ENCODE measurements at regions not wholly inside any gene's neighbourhood (a gene's known extent, or its start where the extent isn't known, plus 50 kb on each side); places are given as distances from the start of the nearest gene placed in this dataset.

GRCh38 chr2:151048331-151049054, 213.2 kb downstream of the RBM43 start:
- ATAC-seq (no peak), DNase-seq (ENCODE audit: low spot score) (no peak)
- intact Hi-C loops (cut with DNase I) = no loop called here

DNA sequence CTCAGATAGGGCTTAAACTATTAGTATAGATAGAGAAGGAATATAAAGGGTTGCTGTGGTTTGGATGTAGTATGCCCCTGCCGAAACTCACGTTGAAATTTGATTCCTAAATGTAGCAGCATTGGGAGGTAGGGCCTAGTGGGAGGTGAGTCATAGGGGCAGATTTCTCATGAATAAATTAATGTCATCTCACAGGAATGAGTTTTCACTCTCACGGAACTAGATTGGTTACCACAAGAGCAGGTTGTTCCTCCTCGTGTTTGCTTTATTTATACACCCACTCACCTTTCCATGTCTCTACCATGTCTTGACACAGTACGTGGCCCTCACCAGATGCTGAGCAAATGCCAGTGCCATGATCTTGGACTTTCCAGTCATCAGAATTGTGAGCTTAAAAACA, 218.2 kb downstream of the RBM43 start:
- ATAC-seq (no peak), DNase-seq (ENCODE audit: low spot score) (no peak)
- intact Hi-C loops (cut with DNase I) = no loop called here

DNA sequence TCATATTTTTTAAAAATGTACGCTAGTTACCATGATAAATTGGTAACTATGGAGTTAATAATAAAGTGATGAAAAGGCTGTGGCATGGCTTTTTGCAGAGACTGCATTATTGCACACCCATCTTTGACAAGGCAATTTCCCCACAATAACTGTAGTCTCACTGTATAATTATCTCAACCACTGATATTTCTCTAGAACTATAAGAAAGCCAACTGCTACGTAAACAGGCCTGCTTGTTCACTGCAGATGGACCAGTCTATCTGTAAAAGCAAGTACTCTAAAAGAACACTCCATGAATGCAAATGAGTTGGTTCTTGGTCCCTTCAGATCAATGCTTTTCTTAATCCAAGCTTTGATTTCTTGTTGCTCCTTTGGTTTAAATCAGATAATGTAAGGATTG, 218.7 kb downstream of the RBM43 start:
- intact Hi-C loops (cut with DNase I) = no loop called here
- DNase-seq (ENCODE audit: low spot score) (no peak), ATAC-seq (no peak)

DNA sequence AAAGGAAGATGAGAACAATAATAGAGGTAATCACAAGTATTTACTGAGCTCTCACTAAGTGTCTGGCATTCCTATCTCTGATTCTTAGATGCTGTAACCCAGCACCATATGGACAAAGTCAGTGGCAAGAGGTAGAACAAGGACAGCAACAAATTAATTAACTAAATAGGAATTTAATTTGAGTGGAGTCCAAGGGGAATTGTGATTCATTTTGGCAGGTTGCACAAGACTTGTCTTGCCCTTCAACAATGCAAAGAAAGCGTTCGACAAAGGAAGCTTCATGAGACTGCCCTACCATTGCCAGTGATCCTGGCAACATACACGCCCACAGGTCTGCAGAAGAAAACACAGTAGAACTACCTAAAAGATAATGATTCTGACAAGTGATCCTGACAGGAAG, 221.6 kb downstream of the RBM43 start:
- intact Hi-C loops (cut with DNase I) = no loop called here
- ATAC-seq (no peak), DNase-seq (ENCODE audit: low spot score) (no peak)

- intact Hi-C loops (cut with DNase I) = no loop called here
- DNase-seq (ENCODE audit: low spot score) (no peak), ATAC-seq (no peak)
Observed at GRCh38 chr2:151038516-151038915, 223.1 kb downstream of the RBM43 start.

GRCh38 chr2:151037434-151037833, 224.2 kb downstream of the RBM43 start:
- ATAC-seq = no peak
- intact Hi-C loops (cut with DNase I) = no loop called here
- no peak for DNase-seq (ENCODE audit: low spot score)

GRCh38 chr2:151033271-151034248, 228.1 kb downstream of the RBM43 start:
- ATAC-seq (no peak), DNase-seq (ENCODE audit: low spot score) (no peak)
- intact Hi-C loops (cut with DNase I) = no loop called here

GRCh38 chr2:151032741-151033191, 228.9 kb downstream of the RBM43 start:
- no peak for DNase-seq (ENCODE audit: low spot score)
- ATAC-seq = peak; percentile 88
- intact Hi-C loops (cut with DNase I) = no loop called here

- DNase-seq (ENCODE audit: low spot score) (no peak), ATAC-seq (no peak)
- intact Hi-C loops (cut with DNase I) = no loop called here
Observed at GRCh38 chr2:151030663-151031230, 230.9 kb downstream of the RBM43 start.

DNA sequence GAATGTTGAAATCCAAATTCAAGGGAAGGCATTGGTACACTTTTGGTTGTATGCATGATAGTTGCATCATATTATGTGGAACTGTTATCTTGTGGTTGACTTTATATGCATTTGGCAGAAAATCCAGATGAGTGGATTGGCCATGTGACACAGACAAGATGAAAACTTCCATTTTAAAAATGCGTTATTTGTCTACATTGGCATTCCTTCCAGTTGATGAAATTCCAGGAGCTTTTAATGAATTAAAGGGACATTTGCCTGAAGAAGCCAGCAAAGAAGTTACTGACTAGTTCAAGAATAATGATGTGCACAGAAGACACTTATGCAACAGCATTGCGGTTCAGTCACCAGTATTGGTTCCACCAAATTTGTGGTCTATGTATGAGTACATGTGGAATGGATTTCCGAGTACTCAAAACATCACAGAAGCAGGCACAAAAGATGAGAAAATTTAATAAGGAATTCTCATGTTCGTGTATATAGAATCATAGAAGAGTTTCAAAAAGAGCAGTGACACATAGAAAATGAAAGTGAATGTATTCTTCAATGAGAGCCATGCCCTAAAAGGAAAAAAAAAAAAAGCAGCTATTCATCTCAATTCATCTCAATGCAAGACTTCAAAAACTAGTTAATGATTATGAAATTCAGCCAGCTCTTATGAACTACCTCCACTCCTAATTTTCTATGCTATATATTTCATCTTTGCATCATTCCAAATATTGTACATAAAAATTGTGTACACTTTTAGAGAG, 232.1 kb downstream of the RBM43 start:
- ATAC-seq = peak; percentile 66
- intact Hi-C loops (cut with DNase I) = no loop called here
- no peak for DNase-seq (ENCODE audit: low spot score)

GRCh38 chr2:151028691-151029176, 232.9 kb downstream of the RBM43 start:
- ATAC-seq (no peak), DNase-seq (ENCODE audit: low spot score) (no peak)
- intact Hi-C loops (cut with DNase I) = no loop called here

DNA sequence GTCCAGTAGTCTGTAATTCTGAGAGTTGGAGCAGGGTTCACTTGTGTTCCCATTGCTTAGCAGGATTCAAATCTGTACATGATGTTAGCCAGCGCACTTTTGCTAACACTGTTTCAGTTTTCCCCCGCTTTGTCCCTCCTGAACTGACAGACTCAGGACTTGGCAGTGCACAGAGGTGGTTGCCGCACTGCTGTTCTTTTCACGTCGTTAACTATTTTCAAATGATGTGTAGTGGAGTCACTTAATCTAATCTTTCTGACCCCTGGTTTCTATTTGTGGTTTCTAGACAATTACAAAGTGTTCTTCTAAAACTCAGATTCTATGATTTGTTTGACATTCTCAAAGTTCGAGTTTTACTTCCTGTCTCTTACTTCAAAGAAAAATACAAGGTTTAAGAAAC, 234.5 kb downstream of the RBM43 start:
- ATAC-seq (no peak), DNase-seq (ENCODE audit: low spot score) (no peak)
- intact Hi-C loops (cut with DNase I) = no loop called here

DNA sequence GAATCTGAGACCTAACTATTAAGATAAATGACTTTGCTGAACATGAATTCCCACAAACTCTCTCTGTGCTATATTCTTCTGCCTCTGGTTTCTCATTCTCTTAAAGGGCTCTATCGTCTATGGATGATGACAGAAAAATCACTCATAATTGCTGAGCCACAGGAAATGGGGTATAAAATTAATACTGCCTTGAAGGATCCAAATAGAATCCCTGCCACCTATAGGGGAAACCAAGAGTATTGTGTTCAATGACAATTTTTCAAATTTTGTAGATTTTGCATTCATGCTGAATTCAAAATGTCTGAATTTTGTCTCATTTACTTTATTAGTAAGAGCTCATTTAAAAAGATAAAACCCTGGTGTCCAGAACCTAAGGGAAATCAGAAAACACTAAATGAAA, 235.8 kb downstream of the RBM43 start:
- intact Hi-C loops (cut with DNase I) = no loop called here
- ATAC-seq (no peak), DNase-seq (ENCODE audit: low spot score) (no peak)

- ATAC-seq (no peak), DNase-seq (ENCODE audit: low spot score) (no peak)
- intact Hi-C loops (cut with DNase I) = no loop called here
Observed at GRCh38 chr2:151024696-151025251, 236.9 kb downstream of the RBM43 start.

DNA sequence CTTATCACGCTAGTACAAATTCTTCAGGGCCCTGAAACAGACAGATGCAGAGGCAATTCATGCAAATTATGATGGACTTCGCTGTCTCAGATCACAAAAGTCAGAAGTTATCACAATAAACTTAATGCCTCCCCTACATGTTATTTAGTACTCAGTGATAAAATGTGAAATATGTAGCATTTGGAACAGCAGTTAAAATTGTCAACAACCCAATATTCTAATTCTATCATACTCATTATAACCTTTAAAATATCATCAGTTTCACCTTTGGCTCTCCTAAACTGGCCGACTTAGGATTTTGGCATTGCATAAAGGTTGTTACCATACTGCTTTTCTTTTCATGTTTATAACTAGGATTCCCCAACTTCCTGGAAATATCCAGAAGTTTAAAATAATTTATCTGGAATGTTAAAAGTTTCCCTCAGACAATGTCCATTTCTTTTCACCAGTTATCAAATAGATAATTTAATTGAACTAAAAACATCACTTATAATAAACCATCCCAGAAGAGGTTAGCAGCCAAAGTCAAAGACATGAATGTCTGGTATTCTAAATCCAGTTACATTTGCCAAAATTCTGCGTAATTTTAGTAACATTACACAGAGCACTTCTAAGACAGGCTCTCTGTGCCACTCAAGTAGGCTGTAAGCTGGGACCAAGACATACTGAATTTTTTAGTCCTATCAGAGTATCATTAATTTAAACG, 239.8 kb downstream of the RBM43 start:
- DNase-seq (ENCODE audit: low spot score) (no peak), ATAC-seq (no peak)
- intact Hi-C loops (cut with DNase I) = no loop called here

- DNase-seq (ENCODE audit: low spot score) = no peak
- no peak for ATAC-seq
- intact Hi-C loops (cut with DNase I) = no loop called here
Observed at GRCh38 chr2:151020411-151020810, 241.3 kb downstream of the RBM43 start.

DNA sequence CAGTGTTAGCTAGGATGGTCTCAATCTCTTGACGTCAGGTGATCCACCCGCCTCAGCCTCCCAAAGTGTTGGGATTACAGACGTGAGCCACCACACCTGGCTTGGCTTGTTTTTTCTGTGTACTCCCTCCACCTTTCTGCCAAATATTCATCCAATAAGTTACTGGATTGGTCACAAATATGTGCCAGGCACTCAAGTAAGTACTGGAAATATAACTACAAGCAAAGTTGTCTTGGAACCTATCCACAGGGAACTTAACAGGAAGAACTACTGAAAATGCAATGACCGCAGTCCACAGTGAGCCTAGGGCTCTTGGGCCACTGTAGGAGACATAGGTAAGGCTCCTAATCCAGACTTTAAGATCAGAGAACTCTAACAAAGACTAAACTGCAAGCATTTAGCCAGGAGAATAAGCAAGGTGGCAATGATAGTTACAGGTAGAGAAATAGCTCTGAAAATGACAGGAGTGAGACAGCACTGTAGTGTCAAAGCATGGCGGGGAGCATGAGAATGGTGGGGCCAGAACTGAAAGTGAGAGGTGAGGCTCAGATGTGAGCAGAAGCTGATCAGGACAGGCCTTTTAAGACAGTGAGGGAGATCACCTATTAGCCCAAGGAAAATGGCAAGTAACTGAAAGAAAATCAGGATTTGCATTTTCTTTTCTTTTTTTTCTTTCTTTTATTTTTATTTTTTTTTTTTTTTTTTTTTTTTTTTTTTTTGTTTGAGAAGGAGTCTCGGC, 252.1 kb downstream of the RBM43 start:
- ATAC-seq (no peak), DNase-seq (ENCODE audit: low spot score) (no peak)
- intact Hi-C loops (cut with DNase I) = no loop called here

DNA sequence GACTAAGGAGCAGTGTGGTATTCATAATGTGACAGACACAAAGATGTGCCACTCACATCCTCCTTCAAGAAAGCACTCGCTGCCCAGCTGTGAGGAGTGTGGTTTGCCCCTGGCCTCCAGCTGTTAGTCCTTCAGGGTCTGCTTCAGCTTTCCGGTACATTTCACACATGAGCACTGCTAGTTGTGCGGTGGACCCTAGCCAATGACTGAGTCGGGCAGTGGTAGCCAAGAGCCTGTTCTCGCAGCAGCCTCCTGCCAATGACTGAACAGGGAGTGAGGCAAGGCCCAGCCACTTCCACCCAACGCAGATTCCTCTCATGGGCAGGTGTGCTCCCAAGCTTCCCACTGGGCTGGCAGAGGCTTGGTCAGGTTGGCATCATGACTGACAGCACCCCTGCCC, 254.3 kb downstream of the RBM43 start:
- intact Hi-C loops (cut with DNase I) = no loop called here
- ATAC-seq (peak; percentile 62), DNase-seq (ENCODE audit: low spot score) (no peak)
